Stimulated activated naive CD8-positive, alpha-beta T cell treated with anti-CD3 and anti-CD28 coated beads, Interleukin-15, Interleukin-2, amounts not matched to agents 100 ng/mL and 50 ng/mL, for 24 hours (primary cell): ENCODE measurements at regions not wholly inside any gene's neighbourhood (a gene's known extent, or its start where the extent isn't known, plus 50 kb on each side); places are given as distances from the start of the nearest gene placed in this dataset.
"Not testable (repeated sequence)": the region's sequence is repeated elsewhere in the genome, so short reads cannot be mapped to it uniquely, and the experiment has no call there.

Experiments
- H3K27ac Mint-ChIP-seq: one replicate; pipeline ENCODE4 v1.8.0; 2021; ENCODE audit warnings: mild to moderate bottlenecking, mixed read lengths
- H3K27me3 Mint-ChIP-seq: one replicate; pipeline ENCODE4 v1.8.0; 2021; ENCODE audit warnings: mixed read lengths
- H3K36me3 Mint-ChIP-seq: one replicate; pipeline ENCODE4 v1.8.0; 2021; ENCODE audit warnings: low read depth, mixed read lengths
- H3K4me1 Mint-ChIP-seq: one replicate; pipeline ENCODE4 v1.8.0; 2021; ENCODE audit warnings: low read depth, mixed read lengths
- H3K4me3 Mint-ChIP-seq: one replicate; pipeline ENCODE4 v1.8.0; 2021; ENCODE audit warnings: mild to moderate bottlenecking, mixed read lengths
- H3K9me3 Mint-ChIP-seq: one replicate; pipeline ENCODE4 v1.8.0; 2021; ENCODE audit warnings: mixed read lengths

DNA sequence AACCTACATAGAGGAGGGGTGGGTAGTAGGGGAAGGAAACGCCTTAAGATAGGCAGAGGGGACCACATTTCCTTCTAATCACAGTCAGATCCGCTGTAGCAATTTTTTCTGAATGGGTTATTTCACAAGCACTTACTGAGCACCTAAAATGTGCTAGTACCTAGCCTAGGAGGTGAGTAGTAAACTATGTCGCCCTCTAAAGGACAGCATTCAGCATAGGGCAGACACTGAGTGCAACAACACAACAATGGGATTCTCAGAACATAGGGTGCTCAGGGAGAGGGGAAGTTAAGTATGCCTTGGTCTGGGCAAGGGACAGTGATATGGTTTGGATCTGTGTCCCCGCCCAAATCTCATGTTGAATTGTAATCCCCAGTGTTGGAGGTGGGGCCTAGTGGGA is 166.1 kb upstream of the RAB6C start:
- Mint-ChIP-seq H3K4me3 (no peak overlapping the region), H3K4me1 (peaks cover 11% of the 10 kb centered on the region), H3K27me3 (peaks cover 18% of the 10 kb centered on the region), H3K9me3 (peaks cover 13% of the 10 kb centered on the region), H3K27ac (no peak overlapping the region), H3K36me3 (peaks cover 4% of the 10 kb centered on the region)

DNA sequence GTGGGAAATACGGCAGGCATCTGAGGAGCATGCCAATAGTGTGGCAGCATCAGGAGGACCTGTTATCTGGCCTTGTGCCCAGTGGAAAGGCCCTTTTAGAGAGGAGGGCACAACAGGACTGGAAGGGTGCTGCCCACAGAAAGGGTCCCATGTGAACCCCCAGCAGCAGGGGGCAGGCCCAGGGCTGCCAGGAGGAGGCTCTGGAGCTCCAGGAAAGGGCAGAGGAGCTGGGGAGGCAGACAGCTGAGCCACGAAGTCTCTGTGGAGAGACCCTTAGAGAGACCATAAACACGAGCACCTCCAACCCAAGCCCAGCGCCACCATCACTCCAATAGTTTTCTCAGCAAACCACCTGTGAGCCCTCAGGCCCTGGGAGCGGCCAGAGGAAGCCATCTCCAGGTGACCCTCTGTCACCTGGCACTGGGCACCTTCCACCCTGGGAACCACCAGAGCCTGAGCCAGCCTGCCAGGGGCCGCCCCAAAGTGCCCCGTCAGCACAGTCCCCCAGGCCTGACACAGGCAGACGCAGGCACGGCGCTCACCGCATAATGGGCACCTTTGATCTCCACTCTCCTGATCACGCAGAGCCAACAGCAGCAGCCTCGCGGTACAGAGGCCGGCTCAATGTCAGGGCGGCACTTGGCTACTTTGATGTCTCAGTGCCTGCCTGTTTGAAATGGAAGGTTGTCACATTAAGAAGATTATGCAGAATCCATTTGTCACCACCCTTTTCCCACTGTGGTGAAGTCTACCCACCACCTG is 162.5 kb upstream of the RAB6C start:
- H3K4me1 Mint-ChIP-seq, result peaks cover 11% of the 10 kb centered on the region
- no peak overlapping the region for H3K27ac Mint-ChIP-seq
- H3K9me3 Mint-ChIP-seq, result peaks cover 13% of the 10 kb centered on the region
- no peak overlapping the region for H3K4me3 Mint-ChIP-seq
- peaks cover 4% of the 10 kb centered on the region for H3K36me3 Mint-ChIP-seq
- H3K27me3 Mint-ChIP-seq, result peaks cover 7% of the 10 kb centered on the region

GRCh38 chr2:129819855-129820254 is 159.6 kb upstream of the RAB6C start:
- peaks cover 3% of the 10 kb centered on the region for H3K36me3 Mint-ChIP-seq
- H3K4me3 Mint-ChIP-seq, result no peak overlapping the region
- peaks cover 3% of the 10 kb centered on the region for H3K27me3 Mint-ChIP-seq
- no peaks in the 10 kb centered on the region for H3K4me1 Mint-ChIP-seq
- H3K9me3 Mint-ChIP-seq, result peaks cover 8% of the 10 kb centered on the region
- no peak overlapping the region for H3K27ac Mint-ChIP-seq

- H3K27me3 Mint-ChIP-seq, result no peaks in the 10 kb centered on the region
- H3K4me3 Mint-ChIP-seq, result no peak overlapping the region
- no peaks in the 10 kb centered on the region for H3K9me3 Mint-ChIP-seq
- no peaks in the 10 kb centered on the region for H3K4me1 Mint-ChIP-seq
- no peak overlapping the region for H3K27ac Mint-ChIP-seq
- no peaks in the 10 kb centered on the region for H3K36me3 Mint-ChIP-seq
These were observed 158.6 kb upstream of the RAB6C start for GRCh38 chr2:129820908-129821307.

GRCh38 chr2:129821445-129821844 is 158.0 kb upstream of the RAB6C start:
- H3K4me3 Mint-ChIP-seq, result no peak overlapping the region
- H3K27ac Mint-ChIP-seq, result no peak overlapping the region
- no peaks in the 10 kb centered on the region for H3K36me3 Mint-ChIP-seq
- H3K9me3 Mint-ChIP-seq, result no peaks in the 10 kb centered on the region
- H3K27me3 Mint-ChIP-seq, result no peaks in the 10 kb centered on the region
- no peaks in the 10 kb centered on the region for H3K4me1 Mint-ChIP-seq

DNA sequence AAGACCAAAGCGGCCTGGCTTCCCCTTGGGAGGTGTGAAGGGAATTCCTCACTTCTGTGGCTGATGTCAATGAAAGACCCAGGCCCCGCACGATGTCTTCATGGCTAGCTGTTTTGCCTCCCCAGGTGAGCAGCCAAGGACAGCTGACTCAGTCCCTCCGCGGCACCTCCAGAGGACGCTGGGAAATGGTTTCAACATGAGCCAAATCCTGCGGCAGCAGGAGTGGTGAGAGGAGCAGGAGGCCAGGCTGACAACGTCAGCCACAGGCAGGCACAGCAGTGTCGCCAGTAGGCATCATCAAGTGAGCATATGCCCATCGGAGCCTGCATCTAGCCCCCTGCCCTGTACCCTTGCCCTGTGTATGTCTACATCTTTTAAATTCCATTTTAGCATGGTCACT is 156.4 kb upstream of the RAB6C start:
- Mint-ChIP-seq H3K4me1 (no peaks in the 10 kb centered on the region), H3K27ac (no peak overlapping the region), H3K4me3 (no peak overlapping the region), H3K9me3 (no peaks in the 10 kb centered on the region), H3K27me3 (no peaks in the 10 kb centered on the region), H3K36me3 (no peaks in the 10 kb centered on the region)

- no peaks in the 10 kb centered on the region for H3K4me1 Mint-ChIP-seq
- H3K27me3 Mint-ChIP-seq, result peaks cover 3% of the 10 kb centered on the region
- H3K27ac Mint-ChIP-seq, result no peak overlapping the region
- H3K9me3 Mint-ChIP-seq, result peaks cover 11% of the 10 kb centered on the region
- H3K4me3 Mint-ChIP-seq, result no peak overlapping the region
- no peaks in the 10 kb centered on the region for H3K36me3 Mint-ChIP-seq
These were observed 152.0 kb upstream of the RAB6C start for GRCh38 chr2:129827311-129828090.

- Mint-ChIP-seq H3K4me1 (no peaks in the 10 kb centered on the region), H3K27ac (no peak overlapping the region), H3K9me3 (peaks cover 12% of the 10 kb centered on the region), H3K36me3 (no peaks in the 10 kb centered on the region), H3K27me3 (peaks cover 3% of the 10 kb centered on the region), H3K4me3 (no peak overlapping the region)
These were observed 150.7 kb upstream of the RAB6C start for GRCh38 chr2:129828792-129829191.

DNA sequence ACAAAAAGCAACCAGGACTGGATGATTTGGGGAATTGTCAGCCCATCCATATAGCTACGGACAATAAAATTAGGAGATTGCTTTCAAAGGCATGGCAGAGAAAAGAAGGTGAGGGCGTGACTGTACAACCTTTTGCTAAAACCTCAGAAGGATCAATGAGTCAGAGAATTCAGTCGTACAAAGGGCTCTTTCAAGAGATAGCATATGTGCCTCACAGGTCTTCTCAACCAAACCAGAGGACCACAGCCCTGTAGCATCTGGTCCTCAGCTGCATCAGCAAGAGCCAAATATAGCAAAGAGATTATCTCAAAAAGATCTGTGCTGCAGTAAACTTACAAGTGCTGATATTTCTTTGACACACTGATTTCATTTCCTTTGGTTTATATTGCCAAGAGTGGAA is 149.9 kb upstream of the RAB6C start:
- H3K4me1 Mint-ChIP-seq, result no peaks in the 10 kb centered on the region
- H3K36me3 Mint-ChIP-seq, result no peaks in the 10 kb centered on the region
- peaks cover 12% of the 10 kb centered on the region for H3K9me3 Mint-ChIP-seq
- no peak overlapping the region for H3K4me3 Mint-ChIP-seq
- peaks cover 3% of the 10 kb centered on the region for H3K27me3 Mint-ChIP-seq
- H3K27ac Mint-ChIP-seq, result no peak overlapping the region

- peaks cover 7% of the 10 kb centered on the region for H3K27me3 Mint-ChIP-seq
- H3K36me3 Mint-ChIP-seq, result no peaks in the 10 kb centered on the region
- no peak overlapping the region for H3K27ac Mint-ChIP-seq
- no peak overlapping the region for H3K4me3 Mint-ChIP-seq
- peaks cover 12% of the 10 kb centered on the region for H3K9me3 Mint-ChIP-seq
- H3K4me1 Mint-ChIP-seq, result no peaks in the 10 kb centered on the region
These were observed 148.4 kb upstream of the RAB6C start for GRCh38 chr2:129831018-129831417.

- H3K9me3 Mint-ChIP-seq, result peaks cover 12% of the 10 kb centered on the region
- not testable (repeated sequence) for H3K4me3 Mint-ChIP-seq, H3K27me3 Mint-ChIP-seq, H3K36me3 Mint-ChIP-seq, H3K4me1 Mint-ChIP-seq, H3K27ac Mint-ChIP-seq
These were observed 146.0 kb upstream of the RAB6C start for GRCh38 chr2:129833465-129833864.

- Mint-ChIP-seq H3K27ac (no peak overlapping the region), H3K4me1 (no peaks in the 10 kb centered on the region), H3K27me3 (peaks cover 24% of the 10 kb centered on the region), H3K36me3 (no peaks in the 10 kb centered on the region), H3K9me3 (peaks cover 4% of the 10 kb centered on the region), H3K4me3 (no peak overlapping the region)
These were observed 132.4 kb upstream of the RAB6C start for GRCh38 chr2:129847043-129847442.

GRCh38 chr2:129849559-129850160 is 129.8 kb upstream of the RAB6C start:
- Mint-ChIP-seq H3K27me3 (peaks cover 22% of the 10 kb centered on the region), H3K4me1 (no peaks in the 10 kb centered on the region), H3K36me3 (no peaks in the 10 kb centered on the region), H3K4me3 (no peak overlapping the region), H3K9me3 (no peaks in the 10 kb centered on the region), H3K27ac (no peak overlapping the region)

GRCh38 chr2:129857200-129857599 is 122.3 kb upstream of the RAB6C start:
- Mint-ChIP-seq H3K9me3 (no peaks in the 10 kb centered on the region), H3K27me3 (no peaks in the 10 kb centered on the region), H3K4me1 (no peaks in the 10 kb centered on the region), H3K36me3 (no peaks in the 10 kb centered on the region), H3K4me3 (no peak overlapping the region), H3K27ac (no peak overlapping the region)

GRCh38 chr2:129859175-129859574 is 120.3 kb upstream of the RAB6C start:
- Mint-ChIP-seq H3K27me3 (no peaks in the 10 kb centered on the region), H3K36me3 (no peaks in the 10 kb centered on the region), H3K4me3 (no peak overlapping the region), H3K9me3 (no peaks in the 10 kb centered on the region), H3K27ac (no peak overlapping the region), H3K4me1 (no peaks in the 10 kb centered on the region)
